Skeletal muscle tissue (tissue), 3 donors: ENCODE measurements at regions not wholly inside any gene's neighbourhood (a gene's known extent, or its start where the extent isn't known, plus 50 kb on each side); places are given as distances from the start of the nearest gene placed in this dataset.

Experiments
- H3K27ac ChIP-seq: one replicate; pipeline ENCODE4 v1.7.0; 2013; ENCODE audit warnings: mild to moderate bottlenecking, low read depth, low read length, inconsistent platforms
- H3K27me3 ChIP-seq, 3 donors: one replicate each; pipeline ENCODE4 v1.7.0; 2013; ENCODE audit warnings: low read length in 3 of 3; ENCODE audit not compliant: control insufficient read depth in 3 of 3, insufficient read depth in 3 of 3
- H3K36me3 ChIP-seq, 3 donors: one replicate each; pipeline ENCODE4 v1.7.0; 2013; ENCODE audit warnings: low read length in 3 of 3; ENCODE audit not compliant: control insufficient read depth in 3 of 3, insufficient read depth in 3 of 3
- H3K4me1 ChIP-seq, 3 donors: one replicate each; pipeline ENCODE4 v1.7.0; 2013; ENCODE audit warnings: low read length in 3 of 3, mild to moderate bottlenecking in 3 of 3; ENCODE audit not compliant: control insufficient read depth in 3 of 3, insufficient read depth in 3 of 3
- H3K4me3 ChIP-seq, 3 donors: one replicate each; pipeline ENCODE4 v1.7.0; 2013; ENCODE audit warnings: low read length in 3 of 3
- H3K9ac ChIP-seq, 3 donors: one replicate each; pipeline ENCODE4 v1.7.0; 2013; ENCODE audit warnings: low read length in 3 of 3, mild to moderate bottlenecking in 3 of 3, moderate library complexity in 2 of 3, low read depth in 1 of 3
- H3K9me3 ChIP-seq, 3 donors: one replicate each; pipeline ENCODE4 v1.7.0; 2013; ENCODE audit warnings: low read length in 3 of 3; ENCODE audit not compliant: control insufficient read depth in 3 of 3
- donor health status: Osteomylitis.

GRCh38 chr2:220932041-220932440 is 640.1 kb downstream of the EPHA4 start:
- Histone ChIP-seq H3K4me3 (no peak overlapping the region), H3K36me3 (no peaks in the 10 kb centered on the region), H3K27me3 (no peaks in the 10 kb centered on the region), H3K27ac (no peak overlapping the region), H3K9me3 (no peaks in the 10 kb centered on the region), H3K9ac (no peak overlapping the region), H3K4me1 (peaks cover 5 to 12% (median 10%) of the 10 kb centered on the region in 3 donors)

- H3K4me1 ChIP-seq: peaks cover 10 to 17% (median 13%) of the 10 kb centered on the region in 3 donors
- H3K9ac ChIP-seq: no peak overlapping the region
- H3K4me3 ChIP-seq: no peak overlapping the region
- no peaks in the 10 kb centered on the region for H3K36me3 ChIP-seq
- H3K27ac ChIP-seq: no peak overlapping the region
- no peaks in the 10 kb centered on the region for H3K27me3 ChIP-seq
- H3K9me3 ChIP-seq: no peaks in the 10 kb centered on the region
Measured at GRCh38 chr2:220935789-220936321, 636.2 kb downstream of the EPHA4 start.

GRCh38 chr2:220936641-220937197 is 635.4 kb downstream of the EPHA4 start:
- Histone ChIP-seq H3K27ac (no peak overlapping the region), H3K27me3 (no peaks in the 10 kb centered on the region), H3K4me3 (peak overlapping the region in 2 of 3 donors; percentile 14 to 44), H3K9me3 (no peaks in the 10 kb centered on the region), H3K4me1 (peaks cover 10 to 17% (median 13%) of the 10 kb centered on the region in 3 donors), H3K36me3 (no peaks in the 10 kb centered on the region), H3K9ac (peak overlapping the region in 2 of 3 donors; percentile 10 to 21)

- Histone ChIP-seq H3K27me3 (no peaks in the 10 kb centered on the region), H3K9me3 (no peaks in the 10 kb centered on the region), H3K4me3 (peak overlapping the region in 1 of 3 donors; percentile 44), H3K4me1 (peaks cover 11 to 17% (median 13%) of the 10 kb centered on the region in 3 donors), H3K9ac (peak overlapping the region in 1 of 3 donors; percentile 10), H3K36me3 (no peaks in the 10 kb centered on the region), H3K27ac (no peak overlapping the region)
Measured at GRCh38 chr2:220937245-220937644, 634.9 kb downstream of the EPHA4 start.

- no peak overlapping the region for H3K4me3 ChIP-seq
- no peak overlapping the region for H3K9ac ChIP-seq
- H3K27ac ChIP-seq: no peak overlapping the region
- peaks cover 10 to 15% (median 12%) of the 10 kb centered on the region in 3 donors for H3K4me1 ChIP-seq
- H3K9me3 ChIP-seq: no peaks in the 10 kb centered on the region
- no peaks in the 10 kb centered on the region for H3K27me3 ChIP-seq
- no peaks in the 10 kb centered on the region for H3K36me3 ChIP-seq
Measured at GRCh38 chr2:220940646-220941045, 631.5 kb downstream of the EPHA4 start.

- Histone ChIP-seq H3K4me1 (peaks cover 5 to 11% (median 9%) of the 10 kb centered on the region in 3 donors), H3K27me3 (no peaks in the 10 kb centered on the region), H3K27ac (no peak overlapping the region), H3K9ac (no peak overlapping the region), H3K9me3 (no peaks in the 10 kb centered on the region), H3K4me3 (no peak overlapping the region), H3K36me3 (no peaks in the 10 kb centered on the region)
Measured at GRCh38 chr2:220941683-220942082, 630.4 kb downstream of the EPHA4 start.

- H3K36me3 ChIP-seq: no peaks in the 10 kb centered on the region
- no peak overlapping the region for H3K27ac ChIP-seq
- no peak overlapping the region for H3K9ac ChIP-seq
- H3K4me3 ChIP-seq: no peak overlapping the region
- H3K4me1 ChIP-seq: peaks cover 0 to 2% (median 0%) of the 10 kb centered on the region in 3 donors
- H3K27me3 ChIP-seq: no peaks in the 10 kb centered on the region
- peaks cover 0 to 3% (median 0%) of the 10 kb centered on the region in 3 donors for H3K9me3 ChIP-seq
Measured at GRCh38 chr2:220946552-220946951, 625.6 kb downstream of the EPHA4 start.

- Histone ChIP-seq H3K4me1 (no peaks in the 10 kb centered on the region), H3K36me3 (no peaks in the 10 kb centered on the region), H3K4me3 (no peak overlapping the region)
Measured at GRCh38 chr2:220948579-220948978, 623.5 kb downstream of the EPHA4 start.

GRCh38 chr2:220949466-220949865 is 622.6 kb downstream of the EPHA4 start:
- Histone ChIP-seq H3K36me3 (no peaks in the 10 kb centered on the region), H3K9ac (no peak overlapping the region), H3K4me3 (no peak overlapping the region), H3K27ac (no peak overlapping the region), H3K9me3 (peaks cover 0 to 3% (median 0%) of the 10 kb centered on the region in 3 donors), H3K27me3 (no peaks in the 10 kb centered on the region), H3K4me1 (no peaks in the 10 kb centered on the region)

More at GRCh38 chr2:220948579-220948978, 623.5 kb downstream of the EPHA4 start:
- Histone ChIP-seq H3K9ac (no peak overlapping the region), H3K27ac (no peak overlapping the region), H3K9me3 (peaks cover 0 to 3% (median 0%) of the 10 kb centered on the region in 3 donors), H3K27me3 (no peaks in the 10 kb centered on the region)

- Histone ChIP-seq H3K9ac (no peak overlapping the region), H3K4me3 (no peak overlapping the region), H3K36me3 (no peaks in the 10 kb centered on the region), H3K27ac (no peak overlapping the region), H3K27me3 (no peaks in the 10 kb centered on the region), H3K4me1 (peaks cover 6 to 7% (median 6%) of the 10 kb centered on the region in 3 donors), H3K9me3 (no peaks in the 10 kb centered on the region)
Measured at GRCh38 chr2:220955776-220956175, 616.3 kb downstream of the EPHA4 start.
